Esophagus mucosa (tissue), 1 donor: ENCODE measurements at regions not wholly inside any gene's neighbourhood (a gene's known extent, or its start where the extent isn't known, plus 50 kb on each side); places are given as distances from the start of the nearest gene placed in this dataset.

Source experiments
- ATAC-seq: fragments of 200-7000 bp; cut with Tn5 transposase; one replicate; pipeline ENCODE4 v1.9.1; 2020
- donor health status: DM: yes; HTN: yes; CAD: no.

DNA sequence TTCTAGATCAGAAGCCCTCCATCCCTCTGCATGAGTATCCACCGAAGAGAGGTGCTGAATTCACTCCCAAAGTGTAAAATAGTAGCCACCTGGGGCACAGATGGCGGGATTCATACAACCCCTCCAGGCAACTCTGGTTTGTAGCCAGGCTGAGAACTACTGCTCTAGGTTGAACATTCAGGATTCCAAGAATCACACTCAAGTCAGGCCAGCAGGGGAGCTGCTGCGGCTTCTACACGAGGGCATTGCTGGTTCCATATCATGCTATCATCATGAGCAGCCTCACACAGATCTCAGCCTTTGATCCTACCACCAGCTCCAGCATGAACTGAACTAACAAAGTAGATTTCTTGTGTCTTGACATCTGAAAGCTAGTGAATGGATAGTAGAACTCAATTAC lies 367.9 kb downstream of the DIRAS2 start:
- no peak for ATAC-seq

- no peak for ATAC-seq
Measured at GRCh38 chr9:90285946-90286345, 356.7 kb downstream of the DIRAS2 start.

DNA sequence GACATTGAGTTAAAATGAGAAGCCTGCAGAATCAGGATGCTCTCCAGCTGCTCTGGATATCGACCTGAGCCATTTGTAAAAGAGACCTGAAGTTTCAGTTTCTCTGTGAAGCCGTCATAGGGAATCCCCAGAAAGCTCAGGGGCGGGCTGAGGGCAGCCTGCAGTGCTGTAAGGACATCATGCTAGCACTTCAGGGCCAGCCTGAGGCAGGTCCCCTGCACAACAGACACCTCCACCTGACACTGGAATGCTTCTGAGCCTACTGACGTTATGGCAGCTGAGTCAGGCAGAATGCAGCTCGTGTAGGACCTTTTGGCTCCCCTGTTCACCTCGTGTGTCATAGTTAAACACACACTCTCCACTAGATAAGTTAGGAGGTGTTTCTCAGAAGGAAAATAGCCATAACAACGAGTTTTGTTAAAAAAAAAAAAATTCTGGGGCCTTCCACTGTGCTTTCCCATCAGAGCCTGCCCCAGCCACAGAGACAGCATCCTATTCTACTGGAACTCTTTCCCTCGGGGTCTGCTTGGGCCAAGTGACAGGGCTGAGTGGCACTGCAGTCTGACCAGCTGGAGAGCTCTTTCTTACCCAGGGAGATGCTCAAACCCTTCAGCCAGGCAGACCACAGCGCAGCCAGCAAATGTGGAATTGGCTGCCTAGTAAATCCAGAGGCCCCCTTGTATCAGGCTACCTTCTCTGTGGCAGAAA lies 354.9 kb downstream of the DIRAS2 start:
- peak; percentile 20 for ATAC-seq

DNA sequence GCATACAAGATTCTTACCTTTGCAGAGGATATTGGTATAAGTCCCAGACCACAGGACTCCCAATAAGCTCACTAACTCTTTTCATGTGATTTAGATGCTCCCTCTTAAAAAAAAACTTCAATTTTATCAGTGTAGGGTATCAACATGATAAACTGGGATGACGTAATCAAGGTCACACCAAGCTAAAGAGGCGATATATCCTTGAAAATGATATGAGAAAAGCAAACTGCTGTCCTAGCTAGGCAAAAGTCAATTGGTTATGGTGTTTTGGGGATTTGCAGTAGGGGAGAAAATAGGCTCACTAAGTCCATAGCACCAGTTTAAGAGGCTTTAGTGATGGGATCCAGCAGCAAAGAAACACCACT lies 354.4 kb downstream of the DIRAS2 start:
- ATAC-seq: no peak

DNA sequence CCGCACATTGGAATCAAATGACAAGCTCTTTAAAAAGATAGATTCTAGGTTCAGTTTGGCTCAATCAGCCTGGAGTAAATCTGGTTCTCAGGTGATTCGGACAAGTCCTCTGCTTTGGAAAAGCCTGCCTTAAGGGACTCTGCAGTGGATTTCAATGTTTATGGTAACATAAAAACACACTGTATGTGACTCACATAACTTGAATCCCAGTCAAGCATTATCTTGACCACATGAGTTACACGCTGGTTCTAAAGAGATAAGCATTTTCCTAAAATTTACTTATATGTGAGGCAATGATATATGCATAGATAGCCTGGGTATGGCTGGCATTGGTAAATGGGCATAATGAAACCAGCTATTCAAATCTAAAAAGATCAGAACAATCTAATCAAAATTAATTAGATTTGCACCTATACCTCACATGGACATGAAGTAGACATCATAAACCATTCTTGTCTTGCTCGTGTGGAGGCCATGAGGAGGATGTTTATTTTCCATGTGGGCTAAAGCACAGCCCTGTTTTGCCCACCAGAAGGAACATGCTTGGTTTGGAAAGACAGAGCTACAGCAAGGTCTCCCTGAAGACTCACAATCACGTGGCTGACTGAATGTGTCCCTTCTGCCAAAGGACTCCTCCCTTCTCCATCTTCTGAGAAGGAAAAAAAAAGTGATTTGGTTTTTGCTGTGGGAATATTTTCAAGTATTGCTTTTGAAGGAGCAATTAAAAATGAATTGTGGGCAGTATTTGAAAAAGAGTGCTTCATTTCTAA lies 351.7 kb downstream of the DIRAS2 start:
- no peak for ATAC-seq

GRCh38 chr9:90296539-90296938 lies 346.1 kb downstream of the DIRAS2 start:
- ATAC-seq: no peak

DNA sequence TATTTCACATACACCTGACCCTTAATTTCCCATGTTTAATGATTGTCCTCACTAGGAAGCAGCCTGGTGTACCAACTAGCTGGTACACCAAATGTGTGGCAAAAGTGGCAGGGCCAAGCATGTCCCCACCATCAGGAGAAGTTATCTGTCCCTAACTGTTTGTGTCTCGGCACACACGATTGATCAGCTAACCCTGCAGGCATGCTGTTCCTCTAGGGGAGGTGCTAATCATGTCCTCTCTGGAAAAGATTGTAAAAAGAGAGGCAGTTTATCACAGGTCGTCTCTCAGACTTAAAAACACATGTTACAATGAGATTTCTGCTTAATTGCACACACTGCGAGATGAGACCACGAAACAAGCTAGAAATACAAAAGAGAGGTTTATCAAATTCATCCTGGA lies 342.7 kb downstream of the DIRAS2 start:
- ATAC-seq: no peak

- no peak for ATAC-seq
Measured at GRCh38 chr9:90300611-90301276, 341.9 kb downstream of the DIRAS2 start.

- ATAC-seq: peak; percentile 99
Measured at GRCh38 chr9:90301277-90301653, 341.4 kb downstream of the DIRAS2 start.

DNA sequence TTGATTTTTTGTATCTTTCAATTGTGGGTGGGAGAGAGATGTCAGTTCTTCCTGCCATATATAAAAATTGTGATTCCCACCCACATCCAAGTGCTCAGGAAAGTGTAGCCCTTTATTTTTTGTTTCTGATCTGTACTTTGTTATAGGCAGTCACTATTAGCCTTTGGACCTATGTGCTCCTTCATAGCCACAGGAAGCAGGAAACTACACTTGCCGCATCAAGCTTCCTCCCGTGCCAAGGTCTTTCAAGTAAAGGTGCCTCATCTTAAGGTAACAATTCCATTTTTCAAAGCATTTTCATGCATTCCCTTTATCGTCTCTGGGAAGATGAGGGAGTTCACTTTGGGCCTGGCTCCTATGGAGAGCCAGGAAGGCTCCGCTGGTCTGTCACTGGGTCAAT lies 339.0 kb downstream of the DIRAS2 start:
- no peak for ATAC-seq

DNA sequence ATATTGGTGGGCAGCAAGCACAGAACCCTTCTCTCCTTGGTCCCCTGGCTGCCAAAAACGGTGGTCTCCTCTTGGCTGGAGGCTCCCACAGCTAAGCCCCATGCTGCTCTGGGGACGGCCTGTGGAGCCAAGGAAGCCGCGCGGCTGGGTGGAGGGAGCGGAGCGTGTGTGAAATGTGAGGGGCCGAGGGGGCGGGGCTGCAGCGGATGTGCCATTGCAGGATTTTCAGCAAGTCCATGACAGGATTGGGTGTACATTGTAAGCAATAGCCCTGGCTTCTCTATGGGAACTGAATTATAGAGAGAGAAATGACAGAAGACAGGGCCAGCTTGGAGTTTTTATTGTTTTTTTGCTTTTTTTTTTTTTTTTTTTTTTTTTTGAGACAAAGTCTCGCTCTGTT lies 336.5 kb downstream of the DIRAS2 start:
- ATAC-seq: no peak

DNA sequence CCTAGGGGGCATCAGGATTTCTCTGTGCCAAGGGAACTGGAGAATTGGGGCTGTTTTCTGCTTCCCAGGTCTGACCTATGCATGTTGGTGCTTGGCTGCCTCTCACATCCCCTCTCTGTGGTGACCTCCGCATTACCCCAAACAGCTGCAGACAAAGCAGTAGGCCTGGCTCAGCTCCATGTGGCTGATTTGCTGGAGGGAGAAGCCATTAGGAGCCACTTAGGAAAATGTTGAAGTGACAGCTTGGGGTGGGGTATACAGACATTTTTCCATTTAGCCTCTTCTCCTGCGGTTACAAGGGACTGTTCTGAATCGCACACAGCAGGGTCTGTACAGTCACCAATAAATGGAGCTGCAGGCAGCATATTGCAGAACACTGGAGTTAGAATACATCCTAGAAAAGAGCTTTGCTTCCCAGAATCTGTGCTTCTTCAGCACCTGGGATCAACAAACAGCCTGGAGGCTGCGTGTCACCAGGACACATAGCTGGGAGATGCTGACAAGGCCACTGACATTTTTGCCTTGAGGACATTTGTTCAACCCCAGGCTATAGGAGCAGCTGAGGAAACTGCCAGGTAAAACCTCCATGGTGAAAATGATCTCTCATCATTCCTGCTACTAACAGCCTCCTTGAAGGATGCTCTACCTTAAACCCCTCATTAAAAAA lies 335.3 kb downstream of the DIRAS2 start:
- ATAC-seq: no peak

- no peak for ATAC-seq
Measured at GRCh38 chr9:90307891-90308290, 334.7 kb downstream of the DIRAS2 start.

DNA sequence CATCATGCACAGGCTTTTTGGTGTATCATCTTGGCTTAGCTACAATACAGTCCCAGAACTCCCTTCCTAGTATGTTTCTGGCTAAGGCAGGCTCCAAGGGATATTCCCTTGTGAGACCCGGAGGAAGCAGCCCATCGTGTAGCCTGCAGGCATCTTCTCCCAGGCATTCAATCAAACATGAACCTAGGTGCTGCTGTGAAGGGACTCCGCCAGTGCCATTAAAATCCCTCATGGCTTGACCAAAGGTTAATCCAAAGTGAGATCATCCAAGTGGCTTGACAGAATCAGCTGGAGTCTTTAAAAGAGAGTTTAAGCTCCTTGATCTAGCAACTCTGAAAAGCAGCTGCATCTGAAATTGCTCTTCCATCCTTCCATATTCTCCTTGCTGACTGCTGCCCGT lies 333.9 kb downstream of the DIRAS2 start:
- no peak for ATAC-seq

GRCh38 chr9:90309809-90310520 lies 332.7 kb downstream of the DIRAS2 start:
- no peak for ATAC-seq

DNA sequence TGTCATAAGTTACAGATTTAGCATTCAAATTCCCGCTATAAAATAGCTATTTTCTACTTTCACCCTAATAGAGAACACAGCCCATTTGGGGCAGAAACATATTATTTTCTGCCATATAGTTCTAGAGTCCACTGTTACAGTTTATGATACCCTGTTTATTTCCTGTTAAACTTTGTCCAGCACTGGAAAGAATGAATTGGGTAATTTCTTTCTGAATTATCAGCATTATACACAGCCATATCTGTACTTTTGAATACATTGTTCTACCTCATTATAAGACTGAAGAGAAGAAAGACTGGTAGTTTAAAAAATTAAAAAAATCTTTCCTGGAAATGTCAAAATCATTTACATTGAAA lies 332.1 kb downstream of the DIRAS2 start:
- ATAC-seq: no peak

DNA sequence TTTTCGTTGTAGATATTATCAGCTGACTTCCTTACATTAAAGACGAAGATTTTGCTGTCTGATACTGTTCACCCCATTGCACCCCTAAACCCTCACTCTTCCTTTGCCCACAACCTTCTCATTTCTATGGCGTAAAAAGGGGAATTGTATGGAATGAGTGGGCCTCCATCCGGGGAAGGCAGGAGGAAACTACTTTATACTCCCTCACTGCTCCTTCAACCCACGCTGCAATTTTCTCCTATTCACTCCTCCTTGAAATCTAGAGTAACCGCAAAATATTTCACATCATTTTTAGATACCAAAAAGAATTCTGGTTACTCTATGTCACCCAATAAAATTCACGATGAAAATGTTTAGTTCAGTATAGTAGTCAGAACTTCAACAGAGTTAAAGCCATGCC lies 330.8 kb downstream of the DIRAS2 start:
- no peak for ATAC-seq

DNA sequence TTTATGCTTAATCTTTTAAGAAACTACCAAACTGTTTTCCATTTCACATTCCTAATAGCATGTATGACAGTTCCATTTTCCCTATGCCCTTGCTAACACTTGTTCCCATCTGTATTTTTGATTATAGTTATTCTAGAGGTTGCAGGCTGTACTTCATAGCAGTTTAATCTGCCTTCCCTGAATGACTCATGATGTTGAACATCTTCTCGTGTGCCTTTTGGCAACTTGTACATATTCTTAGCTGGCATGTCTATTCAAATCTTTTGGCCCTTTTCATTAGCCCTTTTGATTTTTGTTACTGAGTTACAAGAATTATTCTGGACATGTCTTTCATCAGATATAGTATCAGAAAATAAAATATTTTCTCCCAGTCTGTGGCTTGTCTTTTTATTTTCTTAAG lies 320.3 kb downstream of the DIRAS2 start:
- no peak for ATAC-seq

DNA sequence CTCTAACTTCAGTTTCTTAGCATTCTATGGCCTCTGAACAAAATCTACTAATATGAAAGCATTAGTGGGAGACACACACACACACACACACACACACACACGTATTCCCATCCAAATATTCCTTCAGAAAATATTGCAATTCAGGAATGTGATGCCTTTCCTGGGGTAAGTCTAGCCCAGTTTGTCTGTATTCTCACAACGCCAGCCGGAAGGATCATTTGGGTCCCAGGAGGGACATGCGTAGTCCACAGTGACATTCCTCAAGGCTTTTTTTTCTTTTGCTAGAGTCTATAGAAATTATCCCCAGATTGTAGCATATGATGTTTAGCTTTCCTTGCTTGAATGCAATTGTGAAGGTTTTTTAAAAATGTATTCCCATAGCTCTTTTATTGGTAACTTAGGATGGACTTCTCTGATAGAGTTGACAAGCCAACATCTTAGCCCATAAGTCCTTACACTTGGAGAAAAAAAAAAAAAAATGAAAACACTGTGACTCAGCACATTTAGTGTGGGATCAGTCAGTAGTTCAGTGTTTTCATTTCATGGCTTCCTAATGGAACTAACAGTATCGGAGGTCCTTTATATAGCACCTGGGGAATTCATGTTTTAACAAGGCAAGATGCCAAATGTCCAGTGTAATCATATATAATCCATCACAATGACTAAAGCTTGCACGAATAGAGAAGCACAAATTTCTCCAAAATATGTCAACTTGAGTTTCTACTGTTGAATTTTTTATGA lies 316.5 kb downstream of the DIRAS2 start:
- ATAC-seq: no peak

DNA sequence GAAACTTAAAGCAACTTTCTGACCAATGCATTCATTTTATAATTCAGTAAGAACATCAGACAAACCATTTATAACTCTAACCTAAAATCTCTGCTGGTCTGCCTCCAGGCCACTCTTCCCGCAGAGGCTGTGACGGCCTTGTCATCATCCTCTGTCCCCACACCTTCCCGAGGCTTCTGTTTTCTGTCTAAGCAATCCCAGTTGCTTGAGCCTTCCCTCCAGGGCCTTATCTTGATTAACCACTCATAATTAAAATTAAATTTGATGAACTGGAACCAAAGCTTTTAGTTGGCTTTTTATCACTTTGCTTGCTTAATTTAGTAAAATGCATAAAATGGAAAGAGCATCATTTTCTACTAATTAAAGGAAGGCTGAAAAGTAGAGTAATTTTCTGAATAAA lies 312.4 kb downstream of the DIRAS2 start:
- no peak for ATAC-seq

DNA sequence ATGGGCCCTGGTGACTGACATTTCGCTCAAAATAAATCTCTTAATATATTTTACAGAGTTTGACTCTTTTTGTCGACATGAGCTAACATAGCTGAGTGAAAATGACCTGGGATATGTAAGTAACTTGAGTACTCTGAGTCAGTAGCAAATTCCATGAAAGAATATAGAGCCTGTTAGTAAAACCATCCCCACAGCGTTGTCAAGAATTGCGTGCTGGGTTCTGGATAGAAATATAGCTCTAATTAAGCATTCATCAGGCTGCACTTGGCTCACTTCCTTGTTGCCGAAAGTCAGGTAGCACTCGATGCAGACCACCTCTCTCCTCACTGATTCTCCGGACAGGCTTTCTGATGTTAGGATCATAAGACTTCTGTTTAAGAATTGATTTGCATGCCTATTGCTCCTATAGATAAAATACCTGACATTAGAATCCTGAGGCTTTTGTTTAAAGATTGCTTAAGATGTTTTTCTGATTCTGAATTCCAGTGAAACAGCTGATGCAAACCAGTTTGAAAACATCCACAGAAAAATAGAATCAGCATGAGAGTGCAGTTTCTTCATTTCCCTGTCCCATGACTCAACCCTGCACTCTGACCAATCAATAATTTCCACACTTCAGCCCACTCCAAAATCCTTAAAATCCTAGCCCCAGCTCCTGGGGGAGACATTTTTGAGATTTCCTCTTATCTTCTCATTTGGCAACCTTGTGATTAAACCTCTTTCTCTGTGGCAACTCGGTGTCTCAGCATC lies 310.6 kb downstream of the DIRAS2 start:
- ATAC-seq: no peak
